GM10266 (cell line): ENCODE measurements at regions not wholly inside any gene's neighbourhood (a gene's known extent, or its start where the extent isn't known, plus 50 kb on each side); places are given as distances from the start of the nearest gene placed in this dataset.

ENCODE experiments used
- DNase-seq: peaks from one replicate; pipeline ENCODE4 v3.0.0; 2012; ENCODE audit errors: extremely low spot score
- TF ChIP-seq, protein P1 (sequence below): IDR thresholded peaks from 2 replicates; pipeline ENCODE4 v1.5.1; 2012; ENCODE audit warnings: mild to moderate bottlenecking, low read depth; ENCODE audit not compliant: control insufficient read depth, insufficient read depth; ENCODE audit errors: missing control alignments

DNA sequence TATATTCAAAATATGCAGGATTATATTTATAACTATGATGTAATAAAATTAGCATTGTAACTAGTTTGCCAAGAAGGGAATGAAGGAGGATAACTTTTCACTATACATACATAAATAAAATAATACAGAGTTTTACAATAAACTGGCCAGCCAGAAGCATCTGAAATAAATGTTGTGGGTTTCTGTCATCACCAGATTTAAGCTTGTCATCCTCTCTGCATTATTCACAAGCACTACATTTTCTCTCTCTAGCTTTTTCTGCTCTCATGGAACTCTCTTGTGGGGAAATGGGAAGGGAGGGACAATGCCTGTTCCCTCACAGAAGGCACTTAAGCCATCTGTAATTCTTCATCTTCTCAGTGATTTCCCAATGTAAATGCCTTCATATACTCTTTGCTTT, 626.8 kb downstream of the SEMA5A start:
- TF ChIP-seq, protein P1, sequence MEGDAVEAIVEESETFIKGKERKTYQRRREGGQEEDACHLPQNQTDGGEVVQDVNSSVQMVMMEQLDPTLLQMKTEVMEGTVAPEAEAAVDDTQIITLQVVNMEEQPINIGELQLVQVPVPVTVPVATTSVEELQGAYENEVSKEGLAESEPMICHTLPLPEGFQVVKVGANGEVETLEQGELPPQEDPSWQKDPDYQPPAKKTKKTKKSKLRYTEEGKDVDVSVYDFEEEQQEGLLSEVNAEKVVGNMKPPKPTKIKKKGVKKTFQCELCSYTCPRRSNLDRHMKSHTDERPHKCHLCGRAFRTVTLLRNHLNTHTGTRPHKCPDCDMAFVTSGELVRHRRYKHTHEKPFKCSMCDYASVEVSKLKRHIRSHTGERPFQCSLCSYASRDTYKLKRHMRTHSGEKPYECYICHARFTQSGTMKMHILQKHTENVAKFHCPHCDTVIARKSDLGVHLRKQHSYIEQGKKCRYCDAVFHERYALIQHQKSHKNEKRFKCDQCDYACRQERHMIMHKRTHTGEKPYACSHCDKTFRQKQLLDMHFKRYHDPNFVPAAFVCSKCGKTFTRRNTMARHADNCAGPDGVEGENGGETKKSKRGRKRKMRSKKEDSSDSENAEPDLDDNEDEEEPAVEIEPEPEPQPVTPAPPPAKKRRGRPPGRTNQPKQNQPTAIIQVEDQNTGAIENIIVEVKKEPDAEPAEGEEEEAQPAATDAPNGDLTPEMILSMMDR: no peak
- no peak for DNase-seq

- TF ChIP-seq, protein P1: no peak
Measured at GRCh38 chr5:8923526-8923925, 622.3 kb downstream of the SEMA5A start.

DNA sequence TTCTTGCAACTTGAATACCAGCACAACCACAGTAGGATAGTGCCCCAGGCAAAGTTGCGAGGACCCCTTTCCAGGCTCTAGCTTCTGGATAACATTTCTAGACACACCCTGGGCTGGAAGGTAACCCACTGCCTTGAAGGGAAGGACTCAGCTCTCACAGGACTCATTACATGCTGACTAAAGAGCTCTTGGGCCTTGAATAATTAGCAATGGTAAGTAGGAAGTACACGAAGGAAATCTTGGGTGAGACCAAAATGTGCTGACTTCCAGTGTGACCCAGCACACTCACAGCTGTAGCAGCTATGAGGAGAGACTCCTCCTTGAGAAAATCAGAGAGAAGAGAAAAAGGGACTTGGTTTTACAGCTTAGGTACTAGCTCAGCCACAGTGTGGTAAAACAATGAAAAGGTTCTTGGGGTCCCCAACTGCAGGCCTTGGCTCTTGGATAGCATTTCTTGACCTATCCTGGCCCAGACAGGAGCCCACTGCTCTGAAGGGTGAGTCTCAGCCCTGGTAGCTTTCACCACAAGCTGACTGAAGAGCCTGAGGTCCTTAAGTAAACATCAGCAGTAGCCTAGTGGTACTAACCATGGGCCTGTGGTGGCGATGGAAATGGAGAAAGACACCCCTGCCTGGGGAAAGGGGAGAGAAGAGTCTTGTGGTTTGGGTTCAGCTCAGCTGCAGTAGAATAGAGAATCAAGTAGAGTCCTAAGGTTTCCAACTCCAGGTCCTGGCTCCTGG, 621.7 kb downstream of the SEMA5A start:
- DNase-seq: no peak
- TF ChIP-seq, protein P1: no peak

More at GRCh38 chr5:8923526-8923925, 622.3 kb downstream of the SEMA5A start:
- no peak for DNase-seq

DNA sequence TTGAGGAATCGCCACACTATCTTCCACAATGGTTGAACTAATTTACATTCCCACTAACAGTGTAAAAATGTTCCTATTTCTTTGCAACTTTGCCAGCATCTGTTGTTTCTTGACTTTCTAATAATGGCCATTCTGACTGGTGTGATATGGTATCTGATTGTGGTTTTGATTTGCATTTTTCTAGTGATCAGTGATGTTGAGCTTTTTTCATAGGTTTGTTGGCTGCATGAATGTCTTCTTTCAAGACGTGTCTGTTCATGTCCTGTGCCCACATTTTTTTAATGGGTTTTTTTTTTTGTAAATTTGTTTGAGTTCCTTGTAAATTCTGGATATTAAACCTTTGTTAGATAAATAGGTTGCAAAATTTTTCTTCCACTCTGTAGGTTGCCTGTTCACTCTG, 615.9 kb downstream of the SEMA5A start:
- TF ChIP-seq, protein P1: no peak
- DNase-seq: no peak

DNA sequence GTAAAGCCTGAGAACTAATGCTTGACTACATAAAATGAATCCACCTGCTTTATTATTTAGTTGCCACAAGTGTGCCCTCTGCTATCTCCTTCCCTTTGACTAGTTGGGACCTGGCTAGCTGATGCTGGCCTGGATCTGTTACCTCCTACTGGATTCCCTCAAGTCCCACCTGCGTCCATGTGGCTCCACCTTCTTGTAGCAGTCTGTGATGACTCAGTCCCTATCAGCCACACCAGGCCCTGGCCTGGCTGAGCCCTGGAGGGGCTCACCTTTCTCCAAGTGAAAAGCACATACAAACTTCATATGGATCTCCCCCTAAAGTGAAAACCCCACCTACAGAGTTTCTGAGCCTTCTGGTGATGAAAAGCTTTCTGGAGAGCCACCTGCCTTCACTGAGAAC, 611.4 kb downstream of the SEMA5A start:
- TF ChIP-seq, protein P1: no peak

GRCh38 chr5:8940934-8941333, 604.9 kb downstream of the SEMA5A start:
- no peak for DNase-seq
- TF ChIP-seq, protein P1: no peak

More for the DNA sequence above, 611.4 kb downstream of the SEMA5A start:
- no peak for DNase-seq

- TF ChIP-seq, protein P1: no peak
- no peak for DNase-seq
Measured at GRCh38 chr5:8943301-8943700, 602.6 kb downstream of the SEMA5A start.
